Anterior cingulate cortex (tissue), 58 donors: ENCODE measurements at regions not wholly inside any gene's neighbourhood (a gene's known extent, or its start where the extent isn't known, plus 50 kb on each side); places are given as distances from the start of the nearest gene placed in this dataset.

Source experiments
- DNase-seq, 58 donors: peaks; one replicate each; lab custom pipeline; 2025; lab: John Stamatoyannopoulos, UW

DNA sequence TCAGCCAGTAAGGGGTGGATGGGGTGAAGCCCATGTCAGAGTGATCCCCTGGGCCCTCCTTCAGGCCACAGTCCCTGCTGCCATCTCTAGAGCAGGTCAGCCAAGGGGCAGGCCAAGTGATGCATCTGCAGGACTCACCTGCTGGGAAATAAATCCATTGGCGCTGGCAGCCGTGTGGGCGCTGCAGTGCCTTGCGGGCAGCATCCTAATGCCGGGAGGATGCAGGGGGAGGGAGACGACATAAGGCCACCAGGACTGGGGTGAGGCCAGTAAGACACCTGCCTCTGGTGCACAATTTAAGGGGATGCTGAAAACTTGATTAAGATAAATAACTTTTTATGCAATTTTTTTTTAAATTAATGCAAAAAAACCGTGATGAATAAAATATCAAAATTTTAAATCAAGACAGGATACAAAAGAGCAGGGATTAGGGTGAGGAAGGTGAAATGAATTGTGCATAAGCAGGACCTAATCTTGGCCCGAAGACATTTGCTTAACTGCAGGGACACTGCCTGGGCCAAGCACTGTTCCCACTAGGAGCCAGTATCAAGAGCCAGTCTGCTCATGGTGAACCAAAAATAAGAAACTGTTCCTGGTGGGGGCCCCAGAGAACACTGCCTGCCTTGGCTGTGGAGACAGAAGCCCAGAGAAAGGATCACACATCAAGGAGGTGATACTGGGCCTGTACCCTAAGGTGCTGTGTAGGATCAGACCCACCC lies 67.5 kb upstream of the CPLX2 start:
- DNase-seq, result no peak

DNA sequence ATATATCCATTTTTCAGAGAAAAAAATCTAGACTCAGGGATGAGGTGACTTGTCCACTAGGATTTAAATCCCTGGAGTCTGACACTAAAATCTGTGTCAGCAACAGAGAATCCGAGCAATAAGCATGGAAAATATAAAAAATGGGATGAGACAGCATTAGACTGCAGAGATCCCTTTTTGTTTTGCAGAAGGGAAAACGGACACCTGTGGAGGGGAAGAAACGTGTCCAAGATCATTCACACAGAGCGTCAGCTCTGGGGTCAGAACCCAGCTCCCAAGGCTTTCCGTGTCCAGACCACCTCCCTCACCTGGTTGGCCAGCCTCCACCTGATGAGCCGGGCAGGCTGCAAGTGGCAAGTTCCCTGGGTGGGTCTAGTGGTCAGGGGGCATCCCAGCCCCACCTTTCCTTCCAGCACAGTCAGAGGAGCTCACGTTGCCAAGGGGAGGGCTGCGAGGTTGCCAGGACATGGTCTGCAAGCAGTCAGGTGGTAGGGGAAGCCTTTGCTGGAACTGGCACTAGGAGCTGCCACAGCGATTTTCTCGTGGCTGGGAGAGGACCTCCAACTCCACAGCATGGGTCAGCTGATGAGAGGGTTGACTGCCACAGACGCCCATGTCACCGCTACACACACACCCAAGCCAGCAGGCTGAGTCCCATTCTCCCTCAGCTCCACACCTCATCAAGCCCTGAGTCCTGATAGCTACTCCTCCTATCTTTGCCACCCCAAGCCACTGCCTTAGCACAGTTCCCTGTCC lies 65.9 kb upstream of the CPLX2 start:
- no peak for DNase-seq

DNA sequence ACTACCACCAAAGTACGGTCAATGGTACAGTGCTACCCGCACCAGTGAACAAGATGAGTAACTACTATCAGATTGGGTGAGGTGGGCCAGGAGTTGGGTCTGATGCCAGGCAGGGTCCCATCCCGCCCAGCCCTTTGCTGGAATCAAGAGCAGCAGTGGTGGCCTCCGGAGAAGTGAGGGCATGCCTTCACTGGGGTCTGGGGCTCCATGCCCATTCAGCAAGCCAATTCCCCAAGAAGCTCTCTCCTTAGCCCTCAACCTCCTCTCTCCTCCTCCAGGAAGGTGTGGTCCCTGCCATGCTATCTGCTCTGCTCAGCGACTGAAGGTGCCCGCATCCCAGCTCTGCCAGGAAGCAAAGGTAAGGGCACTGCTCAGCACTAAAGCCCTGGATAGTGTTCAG lies 62.7 kb upstream of the CPLX2 start:
- no peak for DNase-seq

DNA sequence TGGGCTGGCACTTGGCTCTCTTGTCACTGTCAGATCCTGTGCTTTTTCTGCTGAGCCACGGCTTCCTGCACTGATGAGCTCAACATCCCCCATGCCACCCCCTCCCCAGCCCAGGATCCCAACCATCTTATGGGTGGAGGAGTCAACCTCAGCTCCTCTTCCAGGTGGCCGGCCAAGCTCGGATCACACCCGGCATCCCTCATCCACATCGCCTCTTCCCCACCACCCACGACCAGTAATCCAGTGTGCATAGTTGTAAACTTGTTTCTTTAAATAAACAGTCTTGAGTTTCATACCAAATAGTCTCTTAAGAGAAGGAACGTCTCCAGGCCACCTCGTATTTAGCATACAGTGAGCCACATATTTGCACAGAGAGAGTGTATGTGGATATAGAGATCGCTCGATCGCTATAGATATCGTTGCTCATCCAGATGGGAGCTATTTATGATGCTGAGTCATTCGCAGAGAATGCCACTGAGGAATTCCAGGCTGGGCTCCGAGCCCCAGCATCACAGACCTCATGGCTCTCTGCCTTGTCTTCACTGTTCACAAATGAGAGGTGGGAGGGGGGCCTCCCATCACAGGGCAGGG lies 61.8 kb upstream of the CPLX2 start:
- DNase-seq, result peak in 18 of 58 donors; percentile 16 to 71 (median 38)

DNA sequence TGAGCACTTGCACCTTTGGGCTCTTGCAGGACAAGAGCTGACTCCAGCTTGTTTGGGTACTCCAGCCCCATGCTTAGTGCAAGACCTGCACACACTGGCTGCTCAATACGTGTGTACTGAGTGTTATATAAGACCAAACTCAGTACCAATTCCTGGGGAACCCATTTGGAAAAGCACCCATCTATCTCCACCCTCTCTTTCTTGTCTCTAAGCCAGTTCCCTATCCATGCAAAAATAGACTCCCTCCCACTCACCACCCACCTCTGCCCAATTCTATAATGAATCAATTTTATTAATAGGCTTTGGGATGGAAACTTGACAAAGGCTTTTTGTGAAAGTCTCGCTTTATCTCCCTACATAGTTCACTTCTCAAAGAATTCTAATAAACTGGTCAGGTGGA lies 60.9 kb upstream of the CPLX2 start:
- no peak for DNase-seq

DNA sequence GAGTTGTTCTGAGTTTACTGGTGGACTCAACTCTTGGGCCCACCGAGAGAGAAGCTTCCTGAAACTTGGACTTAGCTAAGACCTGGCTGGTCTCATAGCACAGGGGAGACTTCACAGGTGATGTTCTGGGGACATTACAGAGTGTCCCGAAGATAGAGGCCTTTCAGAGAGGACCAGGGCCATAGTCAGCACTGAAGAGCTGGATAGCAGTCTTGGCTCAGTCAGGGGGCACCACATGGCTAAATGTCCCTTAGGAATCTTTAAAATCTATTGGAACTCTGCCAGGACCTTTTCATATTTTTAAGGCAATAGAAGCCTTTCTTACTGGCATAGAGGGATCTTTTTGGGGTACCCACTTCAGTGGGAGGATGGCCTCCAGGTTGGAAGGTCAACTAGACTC lies 59.8 kb upstream of the CPLX2 start:
- no peak for DNase-seq

DNA sequence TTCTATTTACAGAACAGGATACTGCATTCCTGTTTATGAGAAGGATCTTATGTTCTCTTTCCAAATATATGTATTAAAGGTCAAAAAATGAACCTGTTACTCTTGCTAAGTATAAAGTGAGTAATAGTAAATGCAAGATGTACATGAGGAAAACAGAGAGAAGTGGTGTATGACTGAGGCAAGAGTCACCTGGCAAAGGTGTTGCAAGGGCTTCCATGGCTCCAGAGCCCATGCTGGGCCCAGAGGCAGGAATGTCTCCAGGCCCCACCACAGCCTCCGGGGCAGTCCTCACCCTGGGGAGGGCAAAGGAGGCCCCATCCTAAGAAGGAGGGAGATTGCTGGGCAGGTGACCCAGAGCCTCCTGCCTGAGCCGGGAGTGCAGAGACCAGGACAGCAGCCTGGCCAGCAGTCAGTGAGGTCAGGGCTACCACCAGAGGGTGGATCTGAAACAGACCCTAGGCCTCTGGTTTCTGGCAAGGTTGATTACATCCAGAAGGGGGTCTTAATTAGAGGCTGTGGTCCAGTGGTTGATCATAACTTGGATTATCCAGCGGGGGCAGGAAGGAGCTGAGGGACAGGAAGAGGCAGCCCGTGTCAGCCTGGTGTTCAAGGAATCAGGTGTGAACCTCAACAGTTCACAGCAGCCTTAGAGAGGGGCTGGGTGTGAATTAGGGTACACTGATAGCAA lies 57.3 kb upstream of the CPLX2 start:
- no peak for DNase-seq

DNA sequence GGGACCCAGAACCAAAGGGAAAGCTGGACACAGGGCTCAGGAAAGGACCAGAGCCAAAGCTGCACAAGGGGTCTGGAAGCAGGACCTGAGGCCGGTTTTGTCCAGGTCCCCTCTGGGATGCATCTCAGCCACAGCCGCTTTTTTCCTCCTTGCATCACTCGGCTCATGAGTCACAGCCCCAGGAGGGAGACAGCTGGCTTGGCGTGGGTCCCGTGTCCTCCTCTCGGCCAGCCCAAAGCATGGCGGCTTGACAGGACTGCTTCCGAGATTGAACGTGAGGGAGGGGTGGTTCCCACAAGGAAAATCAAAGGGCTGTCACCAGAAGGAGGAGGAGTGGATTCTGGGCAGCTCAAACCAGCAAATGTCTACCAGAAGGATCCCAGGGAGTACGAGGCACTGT lies 56.7 kb upstream of the CPLX2 start:
- DNase-seq, result peak in 38 of 58 donors; percentile 7 to 74 (median 37)

DNA sequence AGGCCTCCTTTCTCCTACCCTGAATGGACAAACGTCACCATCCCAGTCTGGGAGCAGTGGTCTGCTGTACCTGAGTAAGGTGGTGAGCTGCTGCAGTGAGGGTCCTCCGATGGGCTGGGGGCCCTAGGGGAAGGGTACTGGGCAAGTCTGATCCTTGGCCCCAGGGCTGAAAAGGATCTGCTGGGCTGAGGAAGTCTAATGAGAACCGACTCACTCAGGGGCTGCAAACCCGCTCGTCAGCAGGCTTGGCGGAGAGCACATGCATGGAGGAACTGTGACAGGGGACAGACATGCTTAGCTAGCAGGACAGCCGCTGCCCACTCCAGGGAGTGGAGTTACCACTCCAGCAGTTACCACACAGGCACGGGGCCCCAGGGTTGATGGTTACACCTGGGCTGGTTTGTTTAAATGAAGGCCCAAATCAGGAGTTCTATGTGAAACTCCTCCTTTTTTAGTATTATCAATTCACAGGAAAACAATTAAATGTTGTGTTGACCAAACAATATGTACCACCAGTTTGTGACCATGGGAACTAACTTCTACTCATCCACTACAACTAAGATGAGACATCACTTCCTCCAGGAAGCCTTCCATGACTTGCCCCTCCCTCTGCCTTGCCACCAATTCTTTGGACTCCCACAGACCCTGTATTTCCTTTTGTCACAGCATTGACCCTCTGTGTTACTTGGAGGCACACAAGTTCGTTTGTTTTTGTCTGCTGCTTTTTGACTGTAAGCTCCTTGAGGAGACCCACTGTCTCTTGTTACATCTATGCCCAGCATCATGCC lies 56.1 kb upstream of the CPLX2 start:
- no peak for DNase-seq

DNA sequence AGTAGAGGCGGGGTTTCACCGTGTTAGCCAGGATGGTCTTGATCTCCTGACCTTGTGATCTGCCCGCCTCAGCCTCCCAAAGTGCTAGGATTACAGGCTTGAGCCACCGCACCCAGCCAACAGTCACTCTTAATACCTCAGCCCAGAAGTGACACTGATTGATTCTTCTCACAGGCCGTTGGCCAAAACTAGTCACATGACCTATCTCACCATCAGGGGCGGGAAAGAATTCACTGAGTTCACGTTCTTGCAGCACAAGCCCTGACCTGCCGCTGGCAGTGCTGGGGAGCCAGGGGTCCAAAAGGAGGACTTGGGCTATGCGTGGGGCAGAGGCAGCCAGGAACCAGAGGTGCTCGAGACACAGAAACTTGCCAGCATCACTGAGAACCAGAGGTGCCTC lies 55.0 kb upstream of the CPLX2 start:
- DNase-seq, result no peak

DNA sequence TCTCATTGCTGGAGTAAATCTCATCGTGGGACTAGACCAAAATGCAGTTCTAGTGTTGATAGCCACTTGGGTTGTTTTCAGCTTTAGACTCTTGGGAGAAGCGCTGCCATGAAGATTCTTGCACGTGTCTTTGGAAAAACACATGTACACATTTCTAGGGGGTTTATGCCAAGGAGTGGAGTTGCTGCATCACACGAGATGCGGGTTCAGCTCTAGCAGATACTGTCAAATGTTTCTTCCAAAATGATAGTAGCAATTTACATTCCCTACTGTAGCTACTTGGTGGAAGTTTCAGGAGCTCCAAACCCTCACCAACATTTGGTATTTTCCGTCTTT lies 52.3 kb upstream of the CPLX2 start:
- DNase-seq, result no peak

DNA sequence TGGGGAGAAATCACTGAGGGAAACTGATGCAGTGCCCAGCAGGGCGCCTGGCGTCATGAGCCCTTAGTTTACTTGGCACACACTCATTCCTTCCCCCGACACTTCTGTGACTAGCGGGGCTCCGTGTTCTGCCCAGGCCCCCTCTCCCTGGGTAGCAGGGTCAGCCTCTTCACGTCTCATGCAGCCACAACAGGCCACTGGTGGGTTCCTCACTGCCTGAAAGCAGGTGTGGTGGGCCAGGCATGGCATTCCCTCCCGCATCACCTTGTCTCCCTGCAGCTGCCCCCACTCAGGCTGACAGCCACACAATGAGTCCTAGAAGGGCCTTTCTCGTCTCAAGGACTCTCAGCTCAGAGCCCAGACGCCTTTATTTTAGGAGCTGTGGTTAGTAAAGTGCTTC lies 51.1 kb upstream of the CPLX2 start:
- no peak for DNase-seq
